DOHH2 (cell line): ENCODE measurements at regions not wholly inside any gene's neighbourhood (a gene's known extent, or its start where the extent isn't known, plus 50 kb on each side); places are given as distances from the start of the nearest gene placed in this dataset.

Source experiments
- H3F3A ChIP-seq: fragments of 200-600 bp; sonication (generic), shearing (Covaris generic); 2 replicates; pipeline ENCODE4 v1.6.0; 2016; ENCODE audit warnings: antibody characterized with exemption, mild to moderate bottlenecking; ENCODE audit not compliant: control insufficient read depth, insufficient read depth
- H3K27ac ChIP-seq: fragments of 200-600 bp; sonication (generic); 2 replicates; pipeline ENCODE4 v1.5.1; 2014; ENCODE audit warnings: low read depth, mild to moderate bottlenecking, low read length, moderate library complexity
- H3K27me3 ChIP-seq: fragments of 200-600 bp; sonication (generic); 2 replicates; pipeline ENCODE4 v1.6.1; 2014; ENCODE audit warnings: mild to moderate bottlenecking, low read length, mixed read lengths; ENCODE audit not compliant: control insufficient read depth
- H3K36me3 ChIP-seq: fragments of 200-600 bp; sonication (generic); 2 replicates; pipeline ENCODE4 v1.6.1; 2014; ENCODE audit warnings: mild to moderate bottlenecking, low read length, moderate library complexity, mixed read lengths; ENCODE audit not compliant: control insufficient read depth
- H3K4me1 ChIP-seq: fragments of 200-600 bp; sonication (generic); 2 replicates; pipeline ENCODE4 v1.6.1; 2014; ENCODE audit warnings: mild to moderate bottlenecking, low read length, mixed read lengths; ENCODE audit not compliant: control insufficient read depth
- H3K4me2 ChIP-seq: fragments of 200-600 bp; sonication (generic); 2 replicates; pipeline ENCODE4 v1.6.0; 2014; ENCODE audit warnings: mild to moderate bottlenecking, low read length, moderate library complexity
- H3K4me3 ChIP-seq: fragments of 200-600 bp; sonication (generic); 2 replicates; pipeline ENCODE4 v1.5.1; 2014; ENCODE audit warnings: mild to moderate bottlenecking, low read length, mixed read lengths
- H3K79me2 ChIP-seq: fragments of 200-600 bp; sonication (generic); 2 replicates; pipeline ENCODE4 v1.6.1; 2014; ENCODE audit warnings: mild to moderate bottlenecking, low read length, mixed read lengths; ENCODE audit not compliant: control insufficient read depth
- H3K9me2 ChIP-seq: fragments of 200-600 bp; sonication (generic); replicated peaks from 2 replicates; pipeline ENCODE4 v1.6.1; 2014; ENCODE audit warnings: mild to moderate bottlenecking, low read length, mixed read lengths; ENCODE audit not compliant: control insufficient read depth
- H3K9me3 ChIP-seq: fragments of 200-600 bp; sonication (generic); 2 replicates; pipeline ENCODE4 v1.6.1; 2014; ENCODE audit warnings: antibody characterized with exemption, low read length, mixed read lengths; ENCODE audit not compliant: control insufficient read depth, insufficient read depth
- H4K20me1 ChIP-seq: fragments of 200-600 bp; sonication (generic); 2 replicates; pipeline ENCODE4 v1.6.0; 2014; ENCODE audit warnings: low read depth, mild to moderate bottlenecking, antibody characterized with exemption, low read length, moderate library complexity; ENCODE audit not compliant: control insufficient read depth, insufficient read depth
- CTCF ChIP-seq: fragments of 200-600 bp; sonication (generic); IDR thresholded peaks from one replicate; pipeline ENCODE4 v1.5.1; 2014; ENCODE audit warnings: antibody characterized with exemption, mild to moderate bottlenecking, low read depth, low read length; ENCODE audit not compliant: poor library complexity, severe bottlenecking
- EZH2phosphoT487 ChIP-seq: fragments of 200-600 bp; sonication (generic); IDR thresholded peaks from 2 replicates; pipeline ENCODE4 v1.6.1; 2017; ENCODE audit warnings: borderline replicate concordance, mild to moderate bottlenecking, antibody characterized with exemption, low read length, moderate library complexity, mixed read lengths

GRCh38 chr2:198788676-198789075 is 669.1 kb downstream of the SATB2 start:
- H3F3A ChIP-seq, result no peaks in the 10 kb centered on the region
- H3K4me2 ChIP-seq, result no peak overlapping the region
- H3K79me2 ChIP-seq, result no peaks in the 10 kb centered on the region
- H4K20me1 ChIP-seq, result no peaks in the 10 kb centered on the region
- no peak overlapping the region for H3K4me3 ChIP-seq
- no peaks in the 10 kb centered on the region for H3K4me1 ChIP-seq
- no peak overlapping the region for H3K27ac ChIP-seq
- H3K9me3 ChIP-seq, result no peaks in the 10 kb centered on the region
- H3K27me3 ChIP-seq, result no peaks in the 10 kb centered on the region
- H3K9me2 ChIP-seq, result no peaks in the 10 kb centered on the region
- TF ChIP-seq EZH2phosphoT487 (no peak), CTCF (no peak)
- H3K36me3 ChIP-seq, result no peaks in the 10 kb centered on the region

GRCh38 chr2:198782734-198783133 is 675.0 kb downstream of the SATB2 start:
- H3F3A ChIP-seq, result no peaks in the 10 kb centered on the region
- no peak overlapping the region for H3K4me3 ChIP-seq
- H3K9me2 ChIP-seq, result no peaks in the 10 kb centered on the region
- H3K4me2 ChIP-seq, result no peak overlapping the region
- H3K36me3 ChIP-seq, result no peaks in the 10 kb centered on the region
- H3K27me3 ChIP-seq, result no peaks in the 10 kb centered on the region
- no peaks in the 10 kb centered on the region for H3K9me3 ChIP-seq
- H3K4me1 ChIP-seq, result no peaks in the 10 kb centered on the region
- TF ChIP-seq EZH2phosphoT487 (no peak), CTCF (no peak)
- H4K20me1 ChIP-seq, result no peaks in the 10 kb centered on the region
- no peaks in the 10 kb centered on the region for H3K79me2 ChIP-seq
- no peak overlapping the region for H3K27ac ChIP-seq

- TF ChIP-seq CTCF (no peak), EZH2phosphoT487 (no peak)
- Histone ChIP-seq H3K4me3 (no peak overlapping the region), H4K20me1 (no peaks in the 10 kb centered on the region), H3F3A (no peaks in the 10 kb centered on the region), H3K79me2 (no peaks in the 10 kb centered on the region), H3K9me3 (no peaks in the 10 kb centered on the region), H3K27me3 (no peaks in the 10 kb centered on the region), H3K4me1 (no peaks in the 10 kb centered on the region), H3K9me2 (no peaks in the 10 kb centered on the region), H3K27ac (no peak overlapping the region), H3K36me3 (no peaks in the 10 kb centered on the region), H3K4me2 (no peak overlapping the region)
Observed at GRCh38 chr2:198776616-198777406, 680.9 kb downstream of the SATB2 start.
